Spinal cord (tissue), 9 donors: ENCODE measurements at regions not wholly inside any gene's neighbourhood (a gene's known extent, or its start where the extent isn't known, plus 50 kb on each side); places are given as distances from the start of the nearest gene placed in this dataset.

Experiments used
- DNase-seq, 6 donors: peaks; one replicate each; pipeline versions ENCODE4 v3.0.0 to v3.0.0-alpha.2; 2013 to 2015; ENCODE audit warnings: low spot score in 6 of 6, low read depth in 4 of 6
- H3K27ac ChIP-seq: one replicate; pipeline ENCODE4 v1.5.1; 2013; ENCODE audit warnings: low read depth, low read length, control low read depth
- H3K27me3 ChIP-seq: one replicate; pipeline ENCODE4 v1.6.1; 2013; ENCODE audit warnings: low read length; ENCODE audit not compliant: control insufficient read depth, insufficient read depth
- H3K36me3 ChIP-seq: one replicate; pipeline ENCODE4 v1.6.1; 2013; ENCODE audit warnings: low read length; ENCODE audit not compliant: control insufficient read depth, insufficient read depth
- H3K4me1 ChIP-seq: one replicate; pipeline ENCODE4 v1.6.1; 2013; ENCODE audit warnings: low read length; ENCODE audit not compliant: control insufficient read depth, insufficient read depth
- H3K4me3 ChIP-seq: one replicate; pipeline ENCODE4 v1.5.1; 2013; ENCODE audit warnings: low read depth, low read length, control low read depth
- H3K9me3 ChIP-seq: one replicate; pipeline ENCODE4 v1.6.1; 2013; ENCODE audit warnings: low read length; ENCODE audit not compliant: control insufficient read depth, insufficient read depth
- WGBS: methylation state at CpG from one replicate; pipeline ENCODE4 v1.1.5; 2013; ENCODE audit warnings: missing lambda C conversion rate; ENCODE audit not compliant: insufficient coverage; 5-methylcytosine and 5-hydroxymethylcytosine counted together
- donor health status: healthy.

GRCh38 chr11:103544874-103545273 lies 435.6 kb downstream of the DYNC2H1 start:
- no peak overlapping the region for H3K27ac ChIP-seq
- DNase-seq: no peak
- no peak overlapping the region for H3K4me3 ChIP-seq
- H3K9me3 ChIP-seq: peaks cover 3% of the 10 kb centered on the region
- H3K36me3 ChIP-seq: no peaks in the 10 kb centered on the region
- 73% methylated on average over 7 of the region's 8 CpGs for WGBS
- no peaks in the 10 kb centered on the region for H3K27me3 ChIP-seq
- no peaks in the 10 kb centered on the region for H3K4me1 ChIP-seq

- no peak overlapping the region for H3K27ac ChIP-seq
- no peak for DNase-seq
- H3K9me3 ChIP-seq: peaks cover 3% of the 10 kb centered on the region
- no peaks in the 10 kb centered on the region for H3K36me3 ChIP-seq
- H3K4me1 ChIP-seq: no peaks in the 10 kb centered on the region
- no peak overlapping the region for H3K4me3 ChIP-seq
- no peaks in the 10 kb centered on the region for H3K27me3 ChIP-seq
Measured at GRCh38 chr11:103545551-103545950, 436.3 kb downstream of the DYNC2H1 start.

GRCh38 chr11:103546236-103546635 lies 437.0 kb downstream of the DYNC2H1 start:
- Histone ChIP-seq H3K4me1 (no peaks in the 10 kb centered on the region), H3K4me3 (no peak overlapping the region), H3K36me3 (no peaks in the 10 kb centered on the region), H3K9me3 (peaks cover 3% of the 10 kb centered on the region), H3K27ac (no peak overlapping the region), H3K27me3 (no peaks in the 10 kb centered on the region)
- DNase-seq: no peak
- WGBS: no CpG with 5 or more reads among the region's 2 CpGs

DNA sequence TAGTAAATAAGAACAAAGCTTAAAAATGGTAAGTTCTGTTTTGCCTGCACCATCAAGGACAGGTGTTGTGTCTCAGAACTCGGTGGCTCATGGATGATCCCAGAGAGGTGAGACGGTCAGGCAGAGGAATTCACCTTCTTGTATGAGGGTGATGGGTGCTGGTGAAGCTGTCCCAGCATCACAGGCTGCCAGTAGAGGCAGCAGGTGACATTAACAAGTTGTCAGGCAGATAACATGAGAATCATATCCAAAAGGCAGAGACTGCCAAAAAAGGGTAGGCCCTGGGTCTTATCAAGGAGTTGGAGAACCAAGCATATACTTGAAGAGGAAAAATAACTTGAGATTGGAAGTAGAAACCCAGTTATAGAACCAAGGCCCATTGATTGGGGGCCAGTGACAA lies 437.8 kb downstream of the DYNC2H1 start:
- peak in 1 of 6 donors; percentile 10 for DNase-seq
- no peaks in the 10 kb centered on the region for H3K27me3 ChIP-seq
- H3K36me3 ChIP-seq: no peaks in the 10 kb centered on the region
- no peak overlapping the region for H3K27ac ChIP-seq
- whole genome bisulfite sequencing: 87% methylated on average over 2 of the region's 2 CpGs
- H3K4me3 ChIP-seq: no peak overlapping the region
- H3K9me3 ChIP-seq: no peaks in the 10 kb centered on the region
- H3K4me1 ChIP-seq: no peaks in the 10 kb centered on the region

DNA sequence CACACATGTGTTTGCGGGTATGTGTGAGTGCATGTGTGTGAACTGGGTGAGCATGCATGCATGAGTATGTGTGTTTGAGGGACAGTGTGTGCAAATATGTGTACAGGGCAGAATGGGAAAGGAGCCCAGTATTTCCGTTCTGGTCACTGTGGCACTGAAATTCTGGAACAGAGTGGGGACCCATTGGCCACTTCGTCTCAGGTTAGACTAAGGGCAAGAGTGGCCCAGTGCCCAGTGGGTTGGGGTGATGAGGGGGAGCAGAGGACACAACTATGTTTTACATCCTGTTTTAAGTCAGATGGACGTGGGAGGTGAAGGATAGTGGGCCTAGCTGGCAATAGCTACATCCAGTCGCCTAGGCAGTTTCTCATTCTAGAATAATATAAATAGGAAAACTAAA lies 438.5 kb downstream of the DYNC2H1 start:
- Histone ChIP-seq H3K4me1 (no peaks in the 10 kb centered on the region), H3K9me3 (no peaks in the 10 kb centered on the region), H3K27ac (no peak overlapping the region), H3K4me3 (no peak overlapping the region), H3K36me3 (no peaks in the 10 kb centered on the region), H3K27me3 (no peaks in the 10 kb centered on the region)
- WGBS: 94% methylated on average over 3 of the region's 5 CpGs
- no peak for DNase-seq

GRCh38 chr11:103548838-103549237 lies 439.6 kb downstream of the DYNC2H1 start:
- H3K27me3 ChIP-seq: no peaks in the 10 kb centered on the region
- H3K4me3 ChIP-seq: no peak overlapping the region
- no peak for DNase-seq
- no peaks in the 10 kb centered on the region for H3K9me3 ChIP-seq
- no CpG with 5 or more reads among the region's 1 CpG for WGBS
- H3K4me1 ChIP-seq: no peaks in the 10 kb centered on the region
- H3K36me3 ChIP-seq: no peaks in the 10 kb centered on the region
- no peak overlapping the region for H3K27ac ChIP-seq

GRCh38 chr11:103550811-103551210 lies 441.6 kb downstream of the DYNC2H1 start:
- H3K27ac ChIP-seq: no peak overlapping the region
- H3K27me3 ChIP-seq: no peaks in the 10 kb centered on the region
- no peaks in the 10 kb centered on the region for H3K9me3 ChIP-seq
- H3K4me3 ChIP-seq: no peak overlapping the region
- DNase-seq: no peak
- no peaks in the 10 kb centered on the region for H3K36me3 ChIP-seq
- WGBS: no CpG with 5 or more reads among the region's 1 CpG
- no peaks in the 10 kb centered on the region for H3K4me1 ChIP-seq

DNA sequence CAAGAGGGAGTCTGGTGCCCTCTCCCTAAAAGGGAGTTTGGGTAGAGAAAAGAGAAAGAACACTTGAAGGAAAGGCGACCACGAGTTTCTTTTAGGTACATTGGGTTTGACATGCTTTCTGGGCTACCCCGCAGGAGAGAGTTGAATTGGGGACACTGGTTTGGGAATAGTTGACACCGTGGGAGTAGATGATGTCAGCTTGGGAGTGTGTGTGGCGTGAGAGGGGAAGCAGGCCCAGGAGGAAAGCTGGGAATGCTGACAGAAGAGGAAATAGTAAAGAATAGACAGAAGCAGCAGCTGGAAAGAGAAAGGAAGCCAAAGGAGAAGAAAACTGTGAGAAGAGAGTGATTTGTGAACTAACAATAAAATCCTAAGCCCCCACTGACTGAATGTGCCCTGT lies 442.9 kb downstream of the DYNC2H1 start:
- no peak overlapping the region for H3K27ac ChIP-seq
- no peaks in the 10 kb centered on the region for H3K9me3 ChIP-seq
- no peaks in the 10 kb centered on the region for H3K27me3 ChIP-seq
- 88% methylated on average over 5 of the region's 5 CpGs for WGBS
- no peak overlapping the region for H3K4me3 ChIP-seq
- H3K36me3 ChIP-seq: no peaks in the 10 kb centered on the region
- DNase-seq: no peak
- no peaks in the 10 kb centered on the region for H3K4me1 ChIP-seq

- Histone ChIP-seq H3K4me1 (no peaks in the 10 kb centered on the region), H3K27me3 (no peaks in the 10 kb centered on the region), H3K9me3 (no peaks in the 10 kb centered on the region), H3K4me3 (no peak overlapping the region), H3K36me3 (no peaks in the 10 kb centered on the region), H3K27ac (no peak overlapping the region)
- no peak for DNase-seq
- no CpG with 5 or more reads among the region's 3 CpGs for WGBS
Measured at GRCh38 chr11:103556171-103556570, 446.9 kb downstream of the DYNC2H1 start.

DNA sequence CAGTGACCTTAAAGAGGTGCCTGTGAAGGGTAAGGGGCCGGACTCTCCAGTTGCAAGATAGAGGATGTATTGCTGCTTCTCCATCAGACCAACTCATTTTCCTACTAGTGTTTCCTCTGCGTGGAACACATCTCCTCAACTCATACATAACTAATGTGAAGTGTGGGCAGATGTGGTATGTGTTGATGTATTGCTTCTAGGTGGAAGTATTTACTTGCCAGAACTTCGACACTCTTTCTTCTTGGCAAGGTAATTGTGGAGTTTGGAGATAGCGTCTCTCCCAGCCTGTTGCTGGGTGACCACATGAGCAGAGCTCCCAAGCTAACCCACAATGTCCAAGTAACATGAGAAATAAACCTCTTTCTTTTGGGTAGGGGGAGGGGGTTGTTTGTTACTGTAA lies 456.9 kb downstream of the DYNC2H1 start:
- no CpG with 5 or more reads among the region's 4 CpGs for WGBS
- Histone ChIP-seq H3K9me3 (no peaks in the 10 kb centered on the region), H3K4me3 (no peak overlapping the region), H3K36me3 (no peaks in the 10 kb centered on the region), H3K4me1 (no peaks in the 10 kb centered on the region), H3K27ac (no peak overlapping the region), H3K27me3 (no peaks in the 10 kb centered on the region)
- DNase-seq: no peak
